ENCODE measurements at regions not wholly inside any gene's neighbourhood (a gene's known extent, or its start where the extent isn't known, plus 50 kb on each side); places are given as distances from the start of the nearest gene placed in this dataset.

DNA sequence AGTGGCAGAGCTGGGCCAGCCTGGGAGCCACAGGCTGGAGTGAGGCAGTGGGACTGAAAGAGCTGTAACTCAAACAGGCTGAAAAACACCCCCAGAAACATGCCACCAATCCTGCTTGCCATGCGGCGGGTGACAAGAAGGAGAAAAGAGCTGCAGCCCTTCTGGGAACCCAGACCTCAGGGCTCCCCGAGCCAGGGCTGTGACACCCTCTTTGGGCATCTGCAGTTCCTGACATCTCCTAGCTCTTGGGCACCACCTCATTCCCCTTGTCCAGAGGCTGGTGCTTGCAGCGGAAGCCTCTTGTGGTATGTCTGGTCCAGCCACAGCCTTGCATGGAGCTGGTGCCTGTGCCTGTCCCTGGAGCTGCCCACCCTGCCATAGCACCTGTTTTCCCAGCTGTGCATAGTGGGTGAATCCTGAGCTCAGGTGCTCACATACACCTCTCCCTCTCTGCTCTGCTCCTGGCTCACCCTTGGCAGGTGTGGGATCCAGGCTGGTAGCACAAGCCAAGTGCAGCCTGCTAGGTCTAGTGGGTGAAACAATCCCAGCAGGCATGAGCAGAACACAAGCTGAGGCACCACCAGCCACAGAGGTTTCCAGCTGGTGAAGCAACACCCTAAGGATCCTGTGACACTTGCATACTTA, 149.0 kb downstream of the CXXC4 start:
- no peak for TF ChIP-seq EZH2 (IDR thresholded peaks at IDR 0.05; ENCODE audit: low read length, missing control alignments)
- TF ChIP-seq, protein P1, sequence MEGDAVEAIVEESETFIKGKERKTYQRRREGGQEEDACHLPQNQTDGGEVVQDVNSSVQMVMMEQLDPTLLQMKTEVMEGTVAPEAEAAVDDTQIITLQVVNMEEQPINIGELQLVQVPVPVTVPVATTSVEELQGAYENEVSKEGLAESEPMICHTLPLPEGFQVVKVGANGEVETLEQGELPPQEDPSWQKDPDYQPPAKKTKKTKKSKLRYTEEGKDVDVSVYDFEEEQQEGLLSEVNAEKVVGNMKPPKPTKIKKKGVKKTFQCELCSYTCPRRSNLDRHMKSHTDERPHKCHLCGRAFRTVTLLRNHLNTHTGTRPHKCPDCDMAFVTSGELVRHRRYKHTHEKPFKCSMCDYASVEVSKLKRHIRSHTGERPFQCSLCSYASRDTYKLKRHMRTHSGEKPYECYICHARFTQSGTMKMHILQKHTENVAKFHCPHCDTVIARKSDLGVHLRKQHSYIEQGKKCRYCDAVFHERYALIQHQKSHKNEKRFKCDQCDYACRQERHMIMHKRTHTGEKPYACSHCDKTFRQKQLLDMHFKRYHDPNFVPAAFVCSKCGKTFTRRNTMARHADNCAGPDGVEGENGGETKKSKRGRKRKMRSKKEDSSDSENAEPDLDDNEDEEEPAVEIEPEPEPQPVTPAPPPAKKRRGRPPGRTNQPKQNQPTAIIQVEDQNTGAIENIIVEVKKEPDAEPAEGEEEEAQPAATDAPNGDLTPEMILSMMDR (conservative IDR thresholded peaks at IDR 0.05 in 1 of 2, IDR thresholded peaks at IDR 0.05 in 1 of 2; ENCODE audit: low read depth in 1 of 2, low read length in 2 of 2) = no peak
